8988T (cell line): ENCODE measurements at regions not wholly inside any gene's neighbourhood (a gene's known extent, or its start where the extent isn't known, plus 50 kb on each side); places are given as distances from the start of the nearest gene placed in this dataset.
A peak's percentile ranks its signal among the peaks of the same experiment; 100 is the strongest.

Experiments used
- DNase-seq: peaks from one replicate; pipeline ENCODE4 v3.0.0; 2011

DNA sequence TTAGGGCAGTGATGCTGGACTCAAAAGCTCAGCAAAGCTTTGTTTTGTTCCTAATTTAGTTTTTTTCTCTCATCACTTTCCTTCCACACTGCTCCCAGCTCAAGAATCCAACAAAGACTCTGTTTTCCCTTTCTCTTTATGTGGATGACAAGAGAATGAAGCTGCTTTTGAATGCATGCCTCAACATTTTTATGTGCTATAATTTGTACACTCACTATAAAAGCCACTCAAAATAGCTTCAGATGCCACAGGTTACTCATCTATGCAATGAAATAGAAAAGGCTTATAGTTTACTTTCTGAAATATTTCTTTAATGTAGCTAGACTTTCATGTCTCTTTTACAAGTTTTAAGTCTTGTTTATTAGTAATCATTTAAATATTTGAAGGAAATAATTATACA is 714.9 kb downstream of the OTOL1 start:
- no peak for DNase-seq

DNA sequence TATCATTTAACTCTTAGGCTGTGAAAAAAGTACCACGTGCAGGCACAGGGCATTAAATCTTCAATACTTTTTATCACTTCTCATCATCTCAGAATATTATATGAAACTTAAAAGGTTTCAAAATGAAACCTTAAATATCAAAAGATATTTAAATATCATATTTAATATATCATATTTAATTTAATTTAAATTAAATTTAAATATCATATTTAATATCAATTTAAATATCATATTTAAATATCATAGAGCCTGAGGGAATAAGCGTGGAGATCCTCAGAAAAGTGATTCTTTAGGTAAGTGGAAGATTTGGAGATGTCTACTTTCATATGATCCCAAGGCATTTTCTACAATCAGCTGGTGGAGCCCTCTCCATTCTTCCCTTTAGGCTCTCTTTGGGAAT is 716.6 kb downstream of the OTOL1 start:
- DNase-seq: no peak

DNA sequence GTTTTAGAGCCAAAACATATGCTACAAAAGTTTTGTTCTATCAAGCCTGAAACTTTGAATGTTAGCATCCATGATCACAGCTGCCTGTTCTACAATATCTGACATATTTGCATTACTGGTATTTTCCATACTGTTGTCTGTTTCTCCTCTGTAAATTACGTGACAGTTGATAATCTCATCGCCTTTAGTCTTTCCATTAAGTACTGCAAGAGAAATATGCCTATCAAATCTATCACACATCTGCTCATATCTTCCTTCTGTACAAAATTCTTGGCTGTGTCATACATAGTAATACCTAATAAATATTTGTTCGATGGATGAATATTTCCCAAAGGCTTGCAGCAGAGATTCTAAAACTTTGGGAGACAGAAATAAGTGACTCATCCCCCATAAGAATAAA is 717.3 kb downstream of the OTOL1 start:
- DNase-seq: no peak

- no peak for DNase-seq
Measured at GRCh38 chr3:162217647-162218046, 721.0 kb downstream of the OTOL1 start.

GRCh38 chr3:162218479-162218878 is 721.9 kb downstream of the OTOL1 start:
- no peak for DNase-seq

DNA sequence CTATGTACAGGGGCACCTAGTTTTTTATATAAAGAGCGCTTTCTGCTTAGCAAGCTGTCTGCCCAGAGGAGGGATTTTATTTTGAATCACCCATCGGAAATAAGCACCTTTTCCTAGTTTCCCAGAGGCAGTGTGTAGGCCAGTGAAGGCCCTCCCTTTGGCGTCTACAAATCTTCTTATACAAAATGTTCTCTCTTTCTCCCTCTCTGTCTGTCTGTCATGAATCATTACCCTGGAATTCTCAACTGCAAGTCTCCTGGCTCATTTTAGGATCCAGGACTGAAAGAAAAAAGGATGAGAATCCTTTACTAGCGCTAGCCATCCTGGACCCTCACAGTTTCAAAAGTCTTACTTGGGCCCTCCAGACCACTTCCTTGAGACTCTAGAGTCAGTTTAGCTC is 728.1 kb downstream of the OTOL1 start:
- DNase-seq: no peak

- DNase-seq: no peak
Measured at GRCh38 chr3:162236949-162237348, 740.3 kb downstream of the OTOL1 start.

- no peak for DNase-seq
Measured at GRCh38 chr3:162250782-162251181, 754.2 kb downstream of the OTOL1 start.

DNA sequence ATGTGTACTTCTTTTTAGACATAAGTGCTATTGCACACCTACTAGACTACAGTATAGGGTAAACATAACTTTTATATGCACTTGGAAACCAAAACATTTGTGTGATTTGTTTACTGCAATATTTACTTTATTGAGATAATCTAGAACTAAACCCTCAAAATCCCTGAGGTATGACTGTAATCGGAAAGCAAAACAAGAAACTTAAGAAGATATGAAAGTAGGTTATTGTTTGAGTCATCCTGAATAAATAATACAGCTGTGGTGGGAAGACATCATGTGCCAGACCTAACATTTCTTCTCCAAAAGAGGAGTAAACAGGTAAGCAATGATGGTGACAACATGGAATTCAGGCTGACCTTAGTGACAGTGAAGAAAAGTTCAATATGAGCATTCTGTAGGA is 765.5 kb downstream of the OTOL1 start:
- no peak for DNase-seq

- no peak for DNase-seq
Measured at GRCh38 chr3:162263596-162263995, 767.0 kb downstream of the OTOL1 start.

- no peak for DNase-seq
Measured at GRCh38 chr3:162269636-162270458, 773.2 kb downstream of the OTOL1 start.

DNA sequence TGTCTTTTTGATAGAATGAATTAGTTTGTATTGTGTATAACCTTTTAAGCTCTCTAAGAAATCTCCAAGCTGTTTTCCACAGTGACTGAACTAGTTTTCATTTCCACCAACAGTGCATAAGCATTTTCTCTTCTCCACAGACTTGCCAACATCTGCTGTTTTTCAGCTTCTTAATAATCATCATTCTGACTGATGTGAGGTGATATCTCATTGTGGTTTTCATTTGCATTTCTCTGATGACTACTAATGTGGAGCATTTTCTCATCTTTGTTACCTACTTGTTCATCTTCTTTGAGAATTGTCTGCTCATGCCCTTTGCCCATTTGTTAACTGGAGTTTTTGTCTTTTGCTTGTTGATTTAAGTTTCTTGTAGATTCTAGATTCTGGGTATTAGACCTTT is 777.5 kb downstream of the OTOL1 start:
- no peak for DNase-seq

GRCh38 chr3:162278834-162279233 is 782.2 kb downstream of the OTOL1 start:
- DNase-seq: no peak

DNA sequence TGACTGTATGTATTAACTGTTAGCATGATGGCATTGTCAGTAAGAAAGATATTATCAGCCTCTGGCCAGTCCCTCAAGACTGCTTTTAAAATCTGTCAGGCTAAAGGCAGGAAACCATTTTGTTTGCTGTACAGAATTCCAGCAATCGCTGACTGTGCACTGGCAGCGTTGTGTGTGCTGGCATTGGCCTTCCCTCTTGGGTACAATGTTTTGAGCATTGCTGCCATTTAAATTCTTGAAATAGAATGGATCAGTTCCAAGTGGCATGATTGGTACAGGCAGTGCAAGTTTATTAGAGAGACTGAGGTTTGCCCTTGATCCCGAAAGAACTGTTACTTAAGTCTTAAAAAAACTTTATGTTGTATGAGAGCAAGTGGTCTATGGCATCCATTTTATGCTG is 788.7 kb downstream of the OTOL1 start:
- DNase-seq: no peak

- DNase-seq: no peak
Measured at GRCh38 chr3:162287600-162287999, 791.0 kb downstream of the OTOL1 start.

GRCh38 chr3:162292409-162292808 is 795.8 kb downstream of the OTOL1 start:
- DNase-seq: no peak

DNA sequence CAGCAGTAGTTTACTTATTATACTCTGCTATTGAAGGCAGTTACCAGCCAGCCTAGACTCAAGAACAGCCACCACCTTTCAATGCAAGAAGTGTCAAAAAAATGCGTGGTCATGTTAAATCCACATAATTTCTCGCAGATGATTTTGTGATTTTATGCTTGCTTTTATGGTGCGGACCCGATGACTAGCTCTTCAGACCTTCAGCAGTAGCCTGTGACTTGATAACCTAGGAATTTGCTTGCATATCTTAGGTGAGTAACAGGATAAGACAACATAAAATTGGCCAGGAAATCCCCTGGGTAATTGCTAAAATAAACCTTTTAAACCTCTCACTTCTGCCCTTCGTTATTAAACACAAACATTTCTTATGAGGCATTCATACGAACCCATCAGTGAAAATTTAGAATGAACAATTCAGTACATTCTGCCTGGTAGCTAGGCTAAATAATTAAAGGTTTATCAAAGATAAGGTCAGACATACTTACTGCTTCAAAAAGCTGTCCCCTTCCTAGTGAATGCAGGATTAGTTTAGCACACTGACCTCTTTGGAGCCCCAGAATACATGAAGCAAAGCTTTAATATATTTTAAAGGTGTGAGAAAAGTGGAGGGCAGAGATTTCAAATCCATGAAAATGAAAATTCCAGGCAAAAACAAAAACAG is 798.8 kb downstream of the OTOL1 start:
- DNase-seq: peak; percentile 8

DNA sequence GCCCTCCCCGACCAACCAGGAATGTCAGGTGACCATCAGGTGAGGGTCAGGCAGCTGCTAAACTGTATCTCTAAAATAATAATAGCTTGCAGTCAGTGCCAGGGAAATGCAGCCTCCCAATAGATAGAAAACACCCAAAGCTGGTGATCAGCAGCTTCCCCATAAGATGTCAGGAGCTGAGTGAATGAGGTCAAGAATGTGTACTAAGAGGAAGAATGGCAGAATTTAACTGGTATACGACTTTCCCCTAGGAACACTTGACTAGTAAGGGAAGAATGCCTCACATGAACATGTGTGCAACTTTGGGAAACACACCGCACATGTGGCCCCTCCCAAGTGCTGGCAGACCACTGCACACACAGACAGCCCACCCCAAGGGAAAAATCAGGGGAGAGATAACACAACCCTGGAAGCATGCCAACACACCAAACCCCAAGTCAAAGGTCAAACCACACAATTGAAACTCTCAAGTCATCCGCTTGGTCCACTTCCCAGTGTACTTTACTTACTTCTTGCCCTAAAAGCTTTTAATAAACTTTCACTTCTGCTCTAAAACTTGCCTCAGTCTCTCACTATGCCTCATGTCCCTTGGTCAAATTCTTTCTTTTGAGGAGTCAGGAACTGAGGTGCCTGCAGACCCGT is 806.5 kb downstream of the OTOL1 start:
- no peak for DNase-seq

DNA sequence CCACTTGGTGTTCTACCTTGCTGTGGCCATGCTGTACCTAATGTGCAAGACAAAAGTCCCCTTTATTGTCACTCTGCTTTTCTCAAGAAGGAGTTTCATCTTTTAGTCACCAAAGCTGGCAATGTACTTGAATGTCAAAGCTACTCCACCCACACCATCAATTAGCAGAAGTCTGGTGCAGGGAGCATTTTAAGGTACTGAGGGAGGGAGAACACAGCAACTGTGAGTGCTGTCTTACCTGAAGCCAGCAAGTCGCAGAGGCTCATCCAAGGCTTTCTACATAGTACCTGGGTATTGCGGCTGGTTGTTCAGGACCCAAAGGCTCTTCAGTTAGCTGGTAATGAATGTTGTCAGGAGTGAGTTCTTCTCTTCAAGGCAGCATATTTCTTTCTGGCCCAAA is 820.4 kb downstream of the OTOL1 start:
- DNase-seq: no peak

GRCh38 chr3:162328649-162329048 is 832.0 kb downstream of the OTOL1 start:
- no peak for DNase-seq

GRCh38 chr3:162329514-162329913 is 832.9 kb downstream of the OTOL1 start:
- no peak for DNase-seq

DNA sequence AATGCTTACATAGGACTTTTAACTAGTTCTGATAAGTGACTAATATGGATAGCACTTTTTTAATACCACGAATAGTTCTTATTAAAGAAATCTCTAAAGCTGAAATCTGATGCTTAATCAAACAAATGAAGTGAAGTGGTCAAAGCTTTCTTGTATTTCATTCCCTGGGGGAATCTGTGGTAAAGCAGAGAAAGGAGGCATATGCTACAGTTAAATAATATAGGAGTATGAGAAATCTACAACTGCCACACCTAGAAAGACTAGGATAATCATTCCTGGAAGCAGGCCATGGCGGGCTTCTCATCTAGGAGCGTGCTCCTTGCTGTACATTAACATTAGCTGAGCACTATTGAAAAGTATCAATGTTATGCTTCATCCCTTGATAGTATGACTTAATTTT is 835.7 kb downstream of the OTOL1 start:
- DNase-seq: no peak

- no peak for DNase-seq
Measured at GRCh38 chr3:162334537-162334936, 837.9 kb downstream of the OTOL1 start.

- DNase-seq: no peak
Measured at GRCh38 chr3:162337630-162338029, 841.0 kb downstream of the OTOL1 start.
